ENCODE measurements at regions not wholly inside any gene's neighbourhood (a gene's known extent, or its start where the extent isn't known, plus 50 kb on each side); places are given as distances from the start of the nearest gene placed in this dataset.

DNA sequence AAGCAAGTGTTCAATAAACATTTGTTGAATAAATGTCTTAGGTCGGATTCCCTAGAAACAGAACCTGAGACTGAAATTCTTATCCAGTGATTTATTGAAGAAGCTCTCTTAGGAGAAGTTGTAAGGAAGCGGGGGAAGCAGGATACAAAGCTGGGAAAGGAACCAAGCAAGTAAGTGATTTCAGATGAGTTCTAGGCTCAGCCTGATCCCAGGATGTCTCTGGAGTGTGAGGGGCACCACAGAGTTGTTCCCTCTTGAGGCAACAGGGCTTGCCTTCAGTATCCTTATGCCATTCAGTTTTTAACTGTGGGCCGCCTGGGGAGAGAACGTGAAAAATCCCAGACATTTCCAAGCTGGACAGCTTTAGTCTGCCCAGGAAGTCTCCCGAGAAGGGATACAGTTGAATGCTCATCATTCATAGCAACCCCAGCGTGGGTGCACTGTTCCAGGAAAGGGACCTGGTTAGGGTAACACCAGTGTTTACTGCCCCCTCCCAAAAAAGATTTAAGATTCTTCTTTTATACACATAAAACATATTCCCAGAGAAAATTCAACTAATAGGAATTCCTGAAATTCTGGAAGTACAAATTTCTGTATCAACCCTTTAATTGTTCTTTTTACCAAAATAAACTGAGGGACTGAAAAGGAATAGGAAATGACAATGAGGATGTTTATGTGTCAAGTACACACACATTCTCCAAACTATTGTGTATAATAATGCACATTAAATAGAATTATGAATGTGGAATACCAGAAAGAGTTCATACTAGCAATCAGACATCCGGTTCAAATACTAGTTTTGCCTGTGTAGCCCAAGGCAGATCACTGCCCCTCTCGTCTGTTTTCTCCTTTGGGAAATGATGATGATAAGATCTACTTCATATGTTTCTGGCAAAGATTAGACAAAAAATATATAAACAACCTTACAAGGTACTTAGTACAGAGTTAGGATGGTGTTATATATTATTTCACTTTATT lies 592.1 kb upstream of the CDH2 start:
- no peaks in the 10 kb centered on the region for H3K27me3 ChIP-seq (ENCODE audit: control insufficient read depth, insufficient read depth, low read length)
- TF ChIP-seq, protein P1, sequence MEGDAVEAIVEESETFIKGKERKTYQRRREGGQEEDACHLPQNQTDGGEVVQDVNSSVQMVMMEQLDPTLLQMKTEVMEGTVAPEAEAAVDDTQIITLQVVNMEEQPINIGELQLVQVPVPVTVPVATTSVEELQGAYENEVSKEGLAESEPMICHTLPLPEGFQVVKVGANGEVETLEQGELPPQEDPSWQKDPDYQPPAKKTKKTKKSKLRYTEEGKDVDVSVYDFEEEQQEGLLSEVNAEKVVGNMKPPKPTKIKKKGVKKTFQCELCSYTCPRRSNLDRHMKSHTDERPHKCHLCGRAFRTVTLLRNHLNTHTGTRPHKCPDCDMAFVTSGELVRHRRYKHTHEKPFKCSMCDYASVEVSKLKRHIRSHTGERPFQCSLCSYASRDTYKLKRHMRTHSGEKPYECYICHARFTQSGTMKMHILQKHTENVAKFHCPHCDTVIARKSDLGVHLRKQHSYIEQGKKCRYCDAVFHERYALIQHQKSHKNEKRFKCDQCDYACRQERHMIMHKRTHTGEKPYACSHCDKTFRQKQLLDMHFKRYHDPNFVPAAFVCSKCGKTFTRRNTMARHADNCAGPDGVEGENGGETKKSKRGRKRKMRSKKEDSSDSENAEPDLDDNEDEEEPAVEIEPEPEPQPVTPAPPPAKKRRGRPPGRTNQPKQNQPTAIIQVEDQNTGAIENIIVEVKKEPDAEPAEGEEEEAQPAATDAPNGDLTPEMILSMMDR (IDR thresholded peaks at IDR 0.05; ENCODE audit: low read depth, low read length), result no peak
- no peak for DNase-seq (ENCODE audit: low read depth, low spot score)
- ChIA-PET CTCF (no interaction called here), POLR2A (no interaction called here)
- H3K27ac ChIP-seq (ENCODE audit: low read depth, low read length), result no peak overlapping the region
- H3K9me3 ChIP-seq (ENCODE audit: control insufficient read depth, insufficient read depth, low read length), result no peaks in the 10 kb centered on the region
- no peak overlapping the region for H3K4me3 ChIP-seq (ENCODE audit: low read depth, low read length)

DNA sequence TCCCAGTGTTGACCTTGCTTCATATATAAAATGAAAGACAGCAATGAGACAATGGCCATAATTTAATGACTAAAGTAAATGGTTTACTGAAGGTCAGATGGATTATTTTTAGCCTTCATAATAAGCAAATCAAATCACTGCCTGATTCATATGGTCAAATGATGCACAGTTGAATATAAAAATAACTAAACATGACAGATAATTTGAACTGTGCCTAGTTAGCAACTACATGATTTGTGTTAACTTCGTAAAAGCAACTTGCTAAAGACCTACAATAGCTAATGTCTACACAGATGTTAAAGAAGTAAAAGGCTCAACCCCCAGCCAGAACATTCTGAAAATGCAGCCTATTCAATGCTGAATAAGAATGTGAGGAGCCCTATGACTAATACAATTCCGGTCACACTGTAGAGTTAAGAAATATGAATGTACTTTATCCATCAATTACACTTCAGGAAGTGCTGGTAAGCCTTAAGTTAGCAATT lies 590.8 kb upstream of the CDH2 start:
- H3K4me3 ChIP-seq (ENCODE audit: low read depth, low read length), result no peak overlapping the region
- no peaks in the 10 kb centered on the region for H3K27me3 ChIP-seq (ENCODE audit: control insufficient read depth, insufficient read depth, low read length)
- H3K9me3 ChIP-seq (ENCODE audit: control insufficient read depth, insufficient read depth, low read length), result no peaks in the 10 kb centered on the region
- TF ChIP-seq, protein P1 (IDR thresholded peaks at IDR 0.05; ENCODE audit: low read depth, low read length), result no peak
- POLR2A ChIA-PET, result no interaction called here
- H3K27ac ChIP-seq (ENCODE audit: low read depth, low read length), result no peak overlapping the region
- DNase-seq (ENCODE audit: low read depth, low spot score), result no peak
- CTCF ChIA-PET, result no interaction called here

DNA sequence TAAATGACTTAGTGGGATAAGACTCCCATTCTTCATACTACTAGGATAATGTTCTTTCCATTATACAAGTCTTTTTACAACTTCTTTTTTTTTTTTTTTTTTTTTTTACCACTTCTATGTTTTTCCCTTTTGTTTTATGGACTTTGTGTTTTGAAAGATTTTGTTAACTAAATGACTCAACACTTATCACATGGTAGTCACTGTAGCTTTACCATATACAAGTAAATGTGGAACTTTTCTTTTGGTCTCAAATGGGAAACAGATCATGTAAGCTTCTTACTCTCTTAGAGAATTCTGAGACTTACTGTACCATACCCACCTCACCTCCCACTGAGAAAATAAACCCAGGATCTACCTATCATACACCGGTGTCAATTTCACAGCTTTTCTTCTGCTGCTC lies 590.3 kb upstream of the CDH2 start:
- CTCF ChIA-PET, result no interaction called here

DNA sequence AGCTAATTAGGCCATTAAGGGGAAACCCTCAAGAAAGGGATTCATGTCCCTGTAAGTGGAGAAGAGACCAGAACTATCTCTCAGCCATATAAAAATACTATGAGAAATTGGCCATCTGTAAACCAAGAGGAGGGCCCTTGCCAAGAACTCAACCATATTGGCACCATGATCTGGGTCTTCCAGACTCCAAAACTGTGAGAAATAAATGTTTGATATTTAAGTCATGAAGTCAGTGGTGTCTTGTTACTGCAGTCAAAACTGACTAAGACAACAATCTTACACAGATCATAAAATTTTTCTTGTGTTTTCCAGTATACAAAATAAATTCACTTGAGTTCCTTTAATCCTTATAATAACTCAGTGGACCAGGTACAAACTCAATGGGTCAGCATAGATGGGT lies 589.8 kb upstream of the CDH2 start:
- H3K9me3 ChIP-seq (ENCODE audit: control insufficient read depth, insufficient read depth, low read length), result no peaks in the 10 kb centered on the region
- TF ChIP-seq, protein P1 (IDR thresholded peaks at IDR 0.05; ENCODE audit: low read depth, low read length), result no peak
- CTCF ChIA-PET, result no interaction called here
- H3K27me3 ChIP-seq (ENCODE audit: control insufficient read depth, insufficient read depth, low read length), result no peaks in the 10 kb centered on the region
- no peak overlapping the region for H3K27ac ChIP-seq (ENCODE audit: low read depth, low read length)
- DNase-seq (ENCODE audit: low read depth, low spot score), result no peak
- H3K4me3 ChIP-seq (ENCODE audit: low read depth, low read length), result no peak overlapping the region
- POLR2A ChIA-PET, result no interaction called here

More for the DNA sequence above, 590.3 kb upstream of the CDH2 start:
- no peaks in the 10 kb centered on the region for H3K9me3 ChIP-seq (ENCODE audit: control insufficient read depth, insufficient read depth, low read length)
- TF ChIP-seq, protein P1 (IDR thresholded peaks at IDR 0.05; ENCODE audit: low read depth, low read length), result no peak
- DNase-seq (ENCODE audit: low read depth, low spot score), result no peak
- no peaks in the 10 kb centered on the region for H3K27me3 ChIP-seq (ENCODE audit: control insufficient read depth, insufficient read depth, low read length)
- POLR2A ChIA-PET, result no interaction called here
- no peak overlapping the region for H3K4me3 ChIP-seq (ENCODE audit: low read depth, low read length)
- no peak overlapping the region for H3K27ac ChIP-seq (ENCODE audit: low read depth, low read length)

DNA sequence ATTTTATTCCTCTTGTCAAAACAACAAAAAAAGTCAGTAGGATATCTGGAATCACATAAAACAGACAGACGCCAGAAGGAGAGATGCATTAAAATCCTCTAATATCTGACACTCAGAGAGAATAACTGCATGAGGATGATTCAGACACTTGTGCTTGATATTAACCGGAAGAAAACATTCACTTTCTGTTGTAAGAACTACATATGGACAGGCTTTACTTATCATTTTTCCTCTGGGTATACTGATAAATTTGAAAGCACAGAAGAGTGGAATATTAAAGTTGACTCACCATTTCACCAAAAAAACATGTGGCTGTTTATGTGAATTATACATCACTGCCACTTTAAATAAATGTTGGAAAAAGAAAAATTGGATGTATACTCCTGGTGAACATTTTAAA lies 589.1 kb upstream of the CDH2 start:
- DNase-seq (ENCODE audit: low read depth, low spot score), result no peak
- TF ChIP-seq, protein P1 (IDR thresholded peaks at IDR 0.05; ENCODE audit: low read depth, low read length), result no peak
- Histone ChIP-seq H3K4me3 (ENCODE audit: low read depth, low read length) (no peak overlapping the region), H3K27me3 (ENCODE audit: control insufficient read depth, insufficient read depth, low read length) (no peaks in the 10 kb centered on the region), H3K9me3 (ENCODE audit: control insufficient read depth, insufficient read depth, low read length) (no peaks in the 10 kb centered on the region), H3K27ac (ENCODE audit: low read depth, low read length) (no peak overlapping the region)
- ChIA-PET CTCF (no interaction called here), POLR2A (no interaction called here)

All from AG04450 (cell line).